GM23338 (cell line): ENCODE measurements at regions not wholly inside any gene's neighbourhood (a gene's known extent, or its start where the extent isn't known, plus 50 kb on each side); places are given as distances from the start of the nearest gene placed in this dataset.

Experiments
- ATAC-seq: fragments of 200-7000 bp; cut with Tn5 transposase; 3 replicates; pipeline ENCODE4 v1.9.1; 2020
- DNase-seq: peaks from one replicate; pipeline ENCODE4 v3.0.0-alpha.2; 2015; ENCODE audit warnings: low spot score
- H2AFZ ChIP-seq: fragments of 200-600 bp; sonication (generic); 2 replicates; pipeline ENCODE4 v1.8.0; 2016; ENCODE audit warnings: antibody characterized with exemption, mild to moderate bottlenecking, moderate library complexity
- H3F3A ChIP-seq: fragments of 200-600 bp; sonication (generic); replicated peaks from 2 replicates; pipeline ENCODE4 v1.8.0; 2017; ENCODE audit warnings: antibody characterized with exemption, mixed run types, low read depth
- H3K27ac ChIP-seq: fragments of 200-600 bp; sonication (generic); 2 replicates; pipeline ENCODE4 v1.6.1; 2016; ENCODE audit warnings: low read depth
- H3K27me3 ChIP-seq: fragments of 200-600 bp; sonication (generic); 2 replicates; pipeline ENCODE4 v1.8.0; 2016; ENCODE audit warnings: mild to moderate bottlenecking, mixed run types, moderate library complexity; ENCODE audit not compliant: insufficient read depth
- H3K36me3 ChIP-seq: fragments of 200-600 bp; sonication (generic); 2 replicates; pipeline ENCODE4 v1.8.0; 2016; ENCODE audit warnings: mild to moderate bottlenecking; ENCODE audit not compliant: insufficient read depth
- H3K4me1 ChIP-seq: fragments of 200-600 bp; sonication (generic); 2 replicates; pipeline ENCODE4 v1.8.0; 2016; ENCODE audit warnings: mild to moderate bottlenecking, moderate library complexity; ENCODE audit not compliant: insufficient read depth
- H3K4me2 ChIP-seq: fragments of 200-600 bp; sonication (generic); 2 replicates; pipeline ENCODE4 v1.7.1; 2017; ENCODE audit warnings: mixed run types
- H3K4me3 ChIP-seq: fragments of 200-600 bp; sonication (generic); 2 replicates; pipeline ENCODE4 v1.6.1; 2016; ENCODE audit warnings: mixed run types
- H3K79me2 ChIP-seq: fragments of 200-600 bp; sonication (generic); replicated peaks from 2 replicates; pipeline ENCODE4 v1.8.0; 2017; ENCODE audit warnings: mild to moderate bottlenecking; ENCODE audit not compliant: insufficient read depth
- H3K9me2 ChIP-seq: fragments of 200-600 bp; sonication (generic); 2 replicates; pipeline ENCODE4 v1.8.0; 2017; ENCODE audit not compliant: insufficient read depth
- H4K20me1 ChIP-seq: fragments of 200-600 bp; sonication (generic); replicated peaks from 2 replicates; pipeline ENCODE4 v1.8.0; 2017; ENCODE audit warnings: mild to moderate bottlenecking; ENCODE audit not compliant: insufficient read depth
- H3K27ac Mint-ChIP-seq: 2 replicates; pipeline ENCODE4 v1.8.0; 2020; ENCODE audit warnings: inconsistent platforms, mild to moderate bottlenecking, moderate library complexity, mixed read lengths
- H3K27me3 Mint-ChIP-seq: 3 replicates; pipeline ENCODE4 v1.8.0; 2022; ENCODE audit warnings: low read depth, mild to moderate bottlenecking, moderate library complexity, mixed read lengths, inconsistent platforms; ENCODE audit not compliant: insufficient read depth, poor library complexity
- H3K36me3 Mint-ChIP-seq: 3 replicates; pipeline ENCODE4 v1.8.0; 2021; ENCODE audit warnings: low read depth, mild to moderate bottlenecking, inconsistent platforms, moderate library complexity, mixed read lengths
- H3K4me1 Mint-ChIP-seq: 3 replicates; pipeline ENCODE4 v1.8.0; 2020; ENCODE audit warnings: mild to moderate bottlenecking, inconsistent platforms, mixed read lengths
- H3K4me3 Mint-ChIP-seq: 3 replicates; pipeline ENCODE4 v1.8.0; 2021; ENCODE audit warnings: moderate library complexity, mild to moderate bottlenecking, inconsistent platforms, mixed read lengths
- H3K9me3 Mint-ChIP-seq: 3 replicates; pipeline ENCODE4 v1.8.0; 2020; ENCODE audit warnings: moderate library complexity, mild to moderate bottlenecking, inconsistent platforms, mixed read lengths
- CREB1 ChIP-seq: fragments of 250-450 bp; sonication (Bioruptor Pico); IDR thresholded peaks from 2 replicates; pipeline ENCODE4 v1.5.0; 2020; ENCODE audit warnings: low read depth, mild to moderate bottlenecking, moderate library complexity
- ETS1 ChIP-seq: IDR thresholded peaks from 2 replicates; pipeline ENCODE4 v1.6.1; 2016; ENCODE audit warnings: antibody characterized with exemption
- EZH2 ChIP-seq: fragments of 200-600 bp; sonication (generic); IDR thresholded peaks from one replicate; pipeline ENCODE4 v1.8.0; 2017; ENCODE audit warnings: antibody characterized with exemption, mild to moderate bottlenecking, low read depth; ENCODE audit not compliant: unreplicated experiment
- EZH2phosphoT487 ChIP-seq: fragments of 200-600 bp; sonication (generic); IDR thresholded peaks from one replicate; pipeline ENCODE4 v1.8.1; 2018; ENCODE audit warnings: antibody characterized with exemption; ENCODE audit not compliant: unreplicated experiment
- JUNB ChIP-seq: IDR thresholded peaks from one replicate; pipeline ENCODE4 v1.6.1; 2016; ENCODE audit warnings: antibody characterized with exemption; ENCODE audit not compliant: unreplicated experiment
- NANOG ChIP-seq: IDR thresholded peaks from 2 replicates; pipeline ENCODE4 v1.6.1; 2016; ENCODE audit warnings: antibody characterized with exemption, borderline replicate concordance
- POLR2AphosphoS5 ChIP-seq: IDR thresholded peaks from 2 replicates; pipeline ENCODE4 v1.6.1; 2016; ENCODE audit warnings: antibody characterized with exemption, low read depth
- REST ChIP-seq: IDR thresholded peaks from one replicate; pipeline ENCODE4 v1.6.1; 2018; ENCODE audit warnings: antibody characterized with exemption; ENCODE audit not compliant: unreplicated experiment
- STAT1 ChIP-seq: IDR thresholded peaks from one replicate; pipeline ENCODE4 v1.6.1; 2016; ENCODE audit warnings: antibody characterized with exemption; ENCODE audit not compliant: unreplicated experiment
- ZNF114 ChIP-seq: fragments of 250-450 bp; sonication (Bioruptor Pico); IDR thresholded peaks from 2 replicates; pipeline ENCODE4 v1.5.0; 2020; ENCODE audit warnings: mild to moderate bottlenecking, moderate library complexity
- ZNF331 ChIP-seq: fragments of 250-450 bp; sonication (Bioruptor Pico); IDR thresholded peaks from 2 replicates; pipeline ENCODE4 v1.5.0; 2020; ENCODE audit warnings: low read depth, mild to moderate bottlenecking, moderate library complexity
- ZNF462 ChIP-seq: fragments of 250-450 bp; sonication (Bioruptor Pico); IDR thresholded peaks from 2 replicates; pipeline ENCODE4 v1.5.0; 2020; ENCODE audit warnings: mild to moderate bottlenecking, moderate library complexity

GRCh38 chr12:113573148-113573547 lies 101.5 kb upstream of the LHX5 start:
- no peaks in the 10 kb centered on the region for H4K20me1 ChIP-seq
- no peaks in the 10 kb centered on the region for H3K27me3 ChIP-seq
- H3K36me3 ChIP-seq = no peaks in the 10 kb centered on the region
- H3K27me3 Mint-ChIP-seq = peaks cover 14% of the 10 kb centered on the region
- H3K4me1 ChIP-seq = peaks cover 12% of the 10 kb centered on the region
- no peak overlapping the region for H3K4me3 ChIP-seq
- H3K9me2 ChIP-seq = no peaks in the 10 kb centered on the region
- no peaks in the 10 kb centered on the region for H3F3A ChIP-seq
- ATAC-seq (no peak), DNase-seq (no peak)
- H3K36me3 Mint-ChIP-seq = no peaks in the 10 kb centered on the region
- H2AFZ ChIP-seq = no peak overlapping the region
- H3K79me2 ChIP-seq = no peaks in the 10 kb centered on the region
- no peak overlapping the region for H3K4me3 Mint-ChIP-seq
- H3K4me1 Mint-ChIP-seq = peaks cover 11% of the 10 kb centered on the region
- TF ChIP-seq ZNF114 (no peak), JUNB (no peak), ZNF331 (CRISPR knock-in tag) (no peak), POLR2AphosphoS5 (no peak), ETS1 (no peak), STAT1 (no peak), EZH2phosphoT487 (no peak), CREB1 (no peak)
- H3K4me2 ChIP-seq = no peak overlapping the region
- H3K27ac Mint-ChIP-seq = no peak overlapping the region
- no peak overlapping the region for H3K27ac ChIP-seq
- H3K9me3 Mint-ChIP-seq = no peaks in the 10 kb centered on the region; the same call in 1 of the 3 replicates

- DNase-seq (no peak), ATAC-seq (no peak)
- H3K4me3 ChIP-seq = no peak overlapping the region
- Mint-ChIP-seq H3K9me3 (no peaks in the 10 kb centered on the region; the same call in 1 of the 3 replicates), H3K4me1 (peaks cover 6% of the 10 kb centered on the region; the same call in 2 of the 3 replicates), H3K27me3 (peaks cover 16% of the 10 kb centered on the region), H3K36me3 (no peaks in the 10 kb centered on the region), H3K4me3 (no peak overlapping the region), H3K27ac (no peak overlapping the region)
- no peak overlapping the region for H3K4me2 ChIP-seq
- no peaks in the 10 kb centered on the region for H3K4me1 ChIP-seq
- no peaks in the 10 kb centered on the region for H3K79me2 ChIP-seq
- H3K9me2 ChIP-seq = no peaks in the 10 kb centered on the region
- H4K20me1 ChIP-seq = no peaks in the 10 kb centered on the region
- no peak overlapping the region for H2AFZ ChIP-seq
- no peaks in the 10 kb centered on the region for H3F3A ChIP-seq
- no peaks in the 10 kb centered on the region for H3K36me3 ChIP-seq
- no peak overlapping the region for H3K27ac ChIP-seq
- no peaks in the 10 kb centered on the region for H3K27me3 ChIP-seq
- TF ChIP-seq ZNF331 (CRISPR knock-in tag) = no peak
- TF ChIP-seq REST = no peak
- TF ChIP-seq ETS1 = no peak
- TF ChIP-seq NANOG = no peak
- TF ChIP-seq EZH2 = no peak
- TF ChIP-seq ZNF462 = no peak
Measured at GRCh38 chr12:113571713-113572112, 100.0 kb upstream of the LHX5 start.
